HG03460 (cell line): ENCODE measurements at regions not wholly inside any gene's neighbourhood (a gene's known extent, or its start where the extent isn't known, plus 50 kb on each side); places are given as distances from the start of the nearest gene placed in this dataset.

Experiments used
- ATAC-seq: cut with Tn5 transposase; IDR thresholded peaks from one replicate; pipeline ENCODE4 v1.9.1; 2021; ENCODE audit not compliant: unreplicated experiment

DNA sequence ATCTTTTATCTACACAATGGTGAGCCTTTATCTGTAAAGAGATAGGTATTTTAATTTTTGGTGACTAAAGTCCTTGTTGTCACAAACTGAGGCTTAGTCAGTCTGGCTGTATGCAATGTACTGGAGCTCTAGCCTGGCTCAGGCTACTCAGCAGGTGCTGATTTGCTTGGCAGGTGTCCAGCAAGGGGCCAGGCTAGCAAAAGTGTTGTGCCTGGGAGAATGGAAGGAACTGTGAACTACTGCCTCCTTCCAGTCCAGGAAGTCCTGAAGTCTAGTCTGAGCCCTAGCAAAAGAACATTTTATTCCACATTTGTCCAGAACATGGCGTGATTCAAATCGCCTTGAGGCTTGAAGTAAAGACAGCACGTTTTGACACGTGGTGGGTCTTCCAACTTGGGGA lies 260.5 kb downstream of the CCDC85A start:
- ATAC-seq = no peak

DNA sequence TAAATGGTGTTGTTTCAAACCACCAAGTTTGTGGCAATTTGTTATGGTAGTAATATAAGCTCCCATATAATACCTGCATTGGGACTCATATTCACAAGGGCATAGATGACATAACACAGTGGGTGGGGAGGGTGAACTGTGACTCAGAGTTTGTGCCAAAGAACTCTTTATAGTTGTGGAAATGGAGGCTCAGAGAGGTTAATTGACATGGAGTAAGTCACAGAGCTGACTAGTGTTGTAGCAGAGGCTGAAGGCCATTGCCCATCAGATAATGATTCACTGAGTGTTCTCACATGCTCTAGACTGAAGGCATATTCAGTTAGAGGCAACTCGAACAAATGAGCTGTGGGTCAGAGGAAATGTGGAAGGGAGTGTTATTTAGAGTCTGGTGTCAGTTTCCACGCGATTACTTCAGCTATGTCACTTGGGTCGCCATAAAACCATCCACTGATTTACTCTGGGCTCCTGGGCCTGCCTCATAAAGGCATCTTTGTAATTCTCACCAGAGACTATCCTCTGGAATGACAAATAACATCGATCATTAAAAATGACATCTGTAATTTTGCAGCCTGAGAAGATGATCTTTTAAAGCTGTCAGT lies 264.7 kb downstream of the CCDC85A start:
- ATAC-seq = no peak

DNA sequence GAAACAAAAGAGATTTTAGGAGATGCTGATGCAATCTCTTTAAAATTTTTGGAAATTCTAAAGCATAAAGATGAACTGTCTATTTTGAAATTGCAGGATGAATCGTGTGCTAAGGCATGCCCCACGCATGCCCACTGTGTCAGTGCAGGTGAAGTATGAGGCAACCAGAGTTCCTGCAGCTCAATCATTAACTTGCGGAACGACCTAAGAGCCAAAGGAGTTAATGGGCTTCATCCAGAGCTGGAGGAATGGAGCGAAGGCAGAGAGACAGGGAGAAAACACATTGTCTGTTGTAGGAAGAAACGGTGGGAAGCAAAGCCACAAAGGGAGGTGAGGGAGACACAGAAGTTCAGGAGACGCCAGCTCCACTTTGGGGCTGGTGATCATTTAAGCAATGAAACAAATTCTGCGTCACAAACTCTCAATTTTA lies 265.2 kb downstream of the CCDC85A start:
- no peak for ATAC-seq

DNA sequence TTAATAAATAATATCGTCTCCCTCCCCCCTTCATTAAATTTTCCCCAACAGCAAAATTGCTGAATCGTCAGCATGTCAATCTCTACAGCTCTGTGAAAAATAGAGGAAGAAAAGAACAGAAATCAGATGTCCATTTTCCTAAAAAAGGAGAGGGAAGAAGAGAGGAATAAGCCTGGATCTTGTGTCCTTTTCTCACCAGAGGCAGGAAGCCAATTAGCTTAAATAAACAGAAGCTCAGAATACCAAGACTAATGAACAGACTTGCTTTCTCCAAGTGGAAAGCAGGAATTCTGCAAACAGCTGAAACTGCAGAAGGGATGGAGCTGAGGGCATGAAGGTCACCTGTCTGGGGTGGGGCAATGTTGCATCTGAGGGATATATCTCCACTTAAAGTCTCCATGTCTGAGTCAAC lies 265.7 kb downstream of the CCDC85A start:
- no peak for ATAC-seq

DNA sequence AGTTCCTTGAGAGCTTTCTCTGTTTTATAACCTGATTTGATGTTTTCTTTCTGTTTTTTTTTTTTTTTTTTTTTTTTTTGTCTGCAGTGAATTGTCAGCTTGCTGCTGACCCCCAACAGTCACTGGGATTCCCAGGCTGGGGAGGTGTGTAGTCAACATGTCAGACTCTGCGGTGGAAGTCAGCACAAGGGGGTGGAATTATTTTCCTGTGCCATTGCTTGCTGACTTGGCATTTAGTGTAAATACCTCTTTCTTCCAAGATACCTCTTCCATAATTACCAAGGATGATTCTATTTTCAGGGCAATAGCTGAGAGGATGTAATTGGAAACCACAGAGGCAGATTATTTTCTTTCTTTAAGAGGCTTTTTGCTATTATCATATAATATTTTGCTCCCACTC lies 266.3 kb downstream of the CCDC85A start:
- ATAC-seq = no peak

DNA sequence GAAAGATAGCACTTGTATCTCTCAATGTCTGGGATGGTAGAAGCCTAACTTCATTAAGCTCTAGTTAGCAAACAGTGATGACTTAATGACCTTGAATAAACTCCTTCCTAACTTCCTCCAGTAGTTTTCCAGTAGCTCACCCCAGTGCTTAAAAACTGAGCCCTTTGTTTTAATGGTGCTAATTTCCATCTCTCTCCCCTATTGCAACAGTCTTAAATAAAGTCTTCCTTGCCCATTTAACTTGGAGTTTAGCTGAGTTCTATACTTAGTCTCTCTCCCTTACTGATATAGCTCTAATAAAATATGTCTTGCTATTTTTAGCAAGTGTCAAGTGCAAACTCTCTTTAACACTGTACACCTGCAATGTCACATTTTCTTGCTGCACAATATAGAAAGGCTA lies 267.0 kb downstream of the CCDC85A start:
- no peak for ATAC-seq

DNA sequence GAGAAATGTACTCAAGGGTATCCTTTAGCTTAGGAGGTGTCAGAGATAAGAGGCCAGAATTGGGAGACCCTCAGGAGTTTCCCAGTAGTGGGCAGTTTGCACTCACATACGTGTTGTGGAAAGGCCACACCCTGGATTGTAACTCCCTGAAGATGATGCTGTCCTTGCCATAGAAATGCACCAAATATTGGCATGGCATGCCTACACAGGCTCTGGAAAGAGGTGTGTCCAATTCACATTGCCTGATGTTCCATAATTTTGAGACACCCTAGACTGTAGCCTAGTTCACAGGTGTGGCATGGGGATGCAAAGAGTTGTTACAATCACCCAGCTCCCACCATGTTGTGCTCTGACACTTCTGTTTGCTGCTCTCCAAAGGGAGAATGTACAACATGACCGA lies 271.9 kb downstream of the CCDC85A start:
- no peak for ATAC-seq

DNA sequence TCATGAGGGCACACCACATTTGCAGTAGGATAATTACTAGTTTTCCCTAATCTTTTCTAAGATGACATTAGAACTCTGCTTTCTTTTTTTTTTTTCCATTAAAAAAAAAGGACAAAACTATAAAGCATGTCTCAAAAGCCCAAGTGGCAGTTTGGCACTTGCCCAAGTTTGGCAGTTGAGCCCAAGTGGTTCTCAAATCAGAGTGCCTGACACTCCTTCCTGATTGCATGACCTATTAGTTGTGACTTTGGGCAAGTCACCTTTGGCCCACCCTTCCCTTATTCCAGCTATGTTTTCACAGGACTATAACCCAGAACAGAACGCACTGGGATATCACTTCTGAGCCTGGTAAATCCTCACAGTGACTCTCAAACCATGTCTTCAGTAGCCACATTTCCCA lies 273.0 kb downstream of the CCDC85A start:
- no peak for ATAC-seq

DNA sequence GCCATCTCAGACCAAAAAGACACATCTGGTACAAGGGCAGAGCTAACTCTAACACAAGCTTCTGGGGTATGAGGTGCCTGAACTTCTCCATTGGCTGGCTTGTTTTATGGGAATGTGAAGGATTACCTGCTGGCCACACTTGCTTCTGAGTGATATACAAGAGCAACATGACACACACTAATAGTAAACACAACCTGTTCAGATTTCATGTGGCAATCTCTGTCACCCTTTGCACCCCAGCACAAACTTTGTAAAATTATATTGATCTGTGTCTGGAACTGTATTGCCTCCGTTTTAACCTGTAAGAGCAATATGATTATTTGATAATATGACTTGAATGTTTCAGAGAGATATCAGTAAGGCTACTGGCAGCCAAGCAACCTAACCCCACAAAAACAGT lies 276.7 kb downstream of the CCDC85A start:
- ATAC-seq = no peak

DNA sequence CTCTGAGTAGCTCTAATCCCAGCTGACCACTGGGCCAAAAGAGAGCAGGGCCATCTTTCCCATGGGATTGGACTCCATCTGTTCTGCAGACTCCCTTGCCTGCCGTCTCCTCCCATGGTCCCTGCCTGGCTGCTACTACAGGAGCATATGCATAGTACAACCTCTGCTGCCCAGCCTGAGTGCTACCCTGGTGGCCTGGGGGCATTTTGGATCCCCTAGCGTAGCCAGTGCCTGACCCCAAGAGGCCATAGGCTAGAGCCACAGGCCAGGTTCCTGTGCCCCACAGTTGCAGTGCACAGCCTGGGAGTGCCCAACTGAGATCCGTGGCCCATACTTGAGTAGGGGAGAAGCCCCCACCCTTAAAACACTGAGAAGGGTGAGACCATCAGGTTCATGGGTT lies 280.3 kb downstream of the CCDC85A start:
- ATAC-seq = no peak

DNA sequence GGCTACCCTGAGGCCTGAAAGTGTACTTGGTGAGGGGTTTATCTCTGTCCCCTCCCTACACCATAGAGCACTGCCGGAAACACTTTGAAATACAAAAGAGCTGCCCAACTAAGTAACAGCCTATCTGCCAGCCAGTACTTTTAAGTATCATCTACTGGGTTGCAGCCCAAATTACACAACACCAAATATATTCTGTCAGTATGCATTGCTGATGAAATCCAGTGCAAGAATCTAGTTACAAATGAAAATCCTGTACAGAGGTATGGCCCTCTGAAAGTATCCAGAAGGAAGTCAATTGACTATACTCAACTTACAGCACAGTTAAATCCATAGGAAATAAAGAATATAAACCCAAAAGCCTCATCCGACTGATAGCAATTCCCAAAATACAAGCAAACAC lies 280.8 kb downstream of the CCDC85A start:
- no peak for ATAC-seq

DNA sequence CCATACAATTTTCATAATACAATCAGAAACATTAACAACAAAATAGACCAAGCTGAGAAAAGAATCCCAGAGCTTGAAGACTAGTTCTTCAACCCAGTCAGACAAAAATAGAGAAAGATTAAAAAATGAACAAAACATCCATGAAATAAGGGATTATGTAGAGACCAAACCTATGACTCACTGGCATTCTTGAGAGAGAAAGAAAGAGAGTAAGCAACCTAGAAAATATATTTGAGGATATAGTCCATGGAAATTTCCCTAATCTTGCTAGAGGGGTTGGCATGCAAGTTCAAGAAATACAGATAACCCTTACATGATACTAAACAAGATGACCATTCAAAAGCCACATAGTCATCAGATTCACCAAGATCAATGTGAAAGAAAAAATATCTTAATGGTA lies 281.7 kb downstream of the CCDC85A start:
- ATAC-seq = no peak

DNA sequence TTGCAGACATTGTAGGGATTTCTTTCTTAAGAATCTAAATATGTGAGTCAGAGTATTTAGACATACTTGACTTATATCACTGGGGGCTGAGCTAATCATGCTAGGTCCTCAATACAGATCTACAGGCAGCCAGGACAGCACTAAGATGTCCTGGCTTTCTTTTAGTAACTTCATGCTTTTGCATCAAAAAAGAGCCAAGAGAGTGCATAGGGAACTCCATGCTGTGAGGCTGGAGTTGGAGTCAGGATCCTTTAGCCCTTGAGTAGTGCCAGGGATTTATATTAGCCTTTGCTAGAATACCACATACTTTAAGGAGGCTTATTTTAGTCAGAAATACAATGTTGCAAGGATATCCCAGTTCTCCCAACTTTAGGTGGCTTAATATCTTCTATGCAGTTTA lies 289.7 kb downstream of the CCDC85A start:
- ATAC-seq = no peak

DNA sequence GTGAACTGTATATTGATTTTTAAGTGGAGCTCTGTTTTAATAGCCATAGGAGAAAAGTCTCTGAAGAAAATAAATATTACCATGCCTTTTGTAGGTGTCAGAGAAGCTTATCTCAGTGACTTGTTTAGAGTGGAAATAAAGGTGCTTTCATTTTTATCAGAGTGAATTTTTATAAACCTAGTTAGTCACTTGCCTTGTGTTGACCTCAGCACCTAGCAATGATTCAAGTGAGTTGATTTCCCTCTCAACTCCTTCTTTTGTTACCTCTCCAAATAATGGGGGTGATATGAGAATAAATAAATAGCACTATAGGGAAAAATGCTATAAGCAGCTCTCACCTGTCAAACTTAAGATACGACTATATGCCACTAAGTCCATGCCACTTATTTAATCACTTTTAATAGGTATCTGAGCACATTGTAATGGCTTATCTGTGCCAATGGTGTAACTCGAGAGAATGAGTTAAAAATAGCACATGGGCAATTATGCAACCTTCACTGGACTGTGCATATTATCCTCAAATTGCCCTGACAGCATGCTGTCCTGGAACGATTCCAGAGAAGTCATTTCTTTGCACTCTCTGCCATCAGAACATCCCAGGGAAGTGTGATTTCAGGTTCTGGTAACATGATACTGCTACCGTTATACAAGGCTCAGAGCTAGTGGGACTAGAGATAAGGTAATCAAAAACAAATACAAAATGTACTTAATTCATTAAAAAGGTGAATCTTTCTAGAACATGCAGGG lies 290.8 kb downstream of the CCDC85A start:
- no peak for ATAC-seq

DNA sequence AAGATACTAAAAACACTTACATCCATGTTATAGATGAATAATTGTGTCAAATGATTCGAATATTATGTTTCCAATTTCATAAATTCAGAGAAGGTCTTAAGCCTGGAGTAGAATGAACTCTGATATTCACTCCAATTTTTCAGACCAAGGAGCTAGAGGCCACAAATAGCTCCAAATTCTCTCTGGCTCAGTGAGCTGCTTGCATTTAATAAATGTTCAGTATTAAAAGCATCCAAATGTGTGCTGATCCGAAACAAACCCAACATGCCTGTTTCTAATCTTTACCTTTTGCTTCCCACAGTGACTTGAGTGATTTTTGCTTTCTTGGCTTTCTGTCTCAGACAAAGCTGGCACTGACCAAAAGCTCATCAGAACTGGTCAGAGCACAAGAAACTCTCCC lies 291.4 kb downstream of the CCDC85A start:
- no peak for ATAC-seq

DNA sequence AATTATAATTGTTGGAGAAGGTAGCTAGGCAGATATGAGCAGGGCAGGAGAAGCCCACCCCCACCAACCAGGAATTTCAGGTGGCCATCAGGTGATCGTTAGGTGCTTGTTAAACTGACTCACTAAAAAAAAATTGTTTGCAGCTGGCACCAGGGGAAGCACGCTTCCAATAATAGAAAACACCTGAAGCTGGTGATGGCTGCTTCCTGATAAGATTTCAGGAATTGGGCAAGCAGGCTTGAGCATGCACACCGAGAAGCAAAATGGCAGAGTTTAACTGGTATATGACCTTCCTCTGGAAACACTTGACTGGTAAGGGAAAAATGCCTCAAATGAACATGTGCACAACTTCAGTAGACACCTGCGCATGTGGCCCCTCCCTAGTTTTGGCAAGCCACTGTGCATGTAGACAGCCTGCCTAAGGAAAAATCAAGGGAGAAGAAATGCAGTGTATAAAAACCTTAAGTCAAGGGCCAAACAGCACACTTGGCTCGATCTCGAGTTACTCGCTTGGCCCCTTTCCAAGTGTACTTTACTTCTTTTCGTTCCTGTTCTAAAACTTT lies 292.8 kb downstream of the CCDC85A start:
- no peak for ATAC-seq

DNA sequence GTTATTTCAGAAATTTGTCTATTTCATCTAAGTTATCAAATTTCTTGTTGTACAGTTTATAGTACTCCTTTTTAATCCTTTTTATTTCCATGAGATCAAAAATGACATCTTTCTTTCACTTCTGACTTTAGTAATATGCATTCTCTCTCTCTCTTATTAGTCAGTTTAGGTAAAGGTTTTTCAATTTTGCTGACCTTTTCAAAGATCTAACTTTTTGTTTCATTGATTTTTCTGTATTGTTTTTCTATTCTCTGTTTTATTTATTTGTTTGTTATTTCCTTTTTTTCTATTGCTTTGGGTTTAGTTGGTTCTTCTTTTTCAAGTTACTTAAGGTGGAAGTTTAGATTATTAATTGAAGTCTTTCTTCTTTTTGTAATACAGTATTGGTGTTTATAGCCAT lies 294.2 kb downstream of the CCDC85A start:
- ATAC-seq = no peak

DNA sequence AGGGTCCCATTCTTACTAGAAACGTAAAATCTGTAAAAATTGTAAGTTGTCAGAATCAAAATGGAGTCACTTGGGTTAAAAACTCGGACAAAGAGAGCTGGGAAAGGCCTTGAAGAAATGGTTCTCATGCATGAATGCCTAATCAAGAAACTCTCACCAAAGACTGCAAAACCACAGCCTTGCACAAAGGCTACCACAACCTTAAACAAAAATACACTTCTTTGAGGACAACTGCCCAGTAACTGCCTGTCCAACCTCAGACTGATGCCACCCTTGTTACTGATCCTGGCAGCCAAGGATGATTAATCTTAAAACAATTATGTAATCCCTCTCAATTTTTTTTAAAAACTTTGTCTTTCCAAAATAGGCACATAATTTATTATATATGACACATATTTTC lies 299.3 kb downstream of the CCDC85A start:
- no peak for ATAC-seq

DNA sequence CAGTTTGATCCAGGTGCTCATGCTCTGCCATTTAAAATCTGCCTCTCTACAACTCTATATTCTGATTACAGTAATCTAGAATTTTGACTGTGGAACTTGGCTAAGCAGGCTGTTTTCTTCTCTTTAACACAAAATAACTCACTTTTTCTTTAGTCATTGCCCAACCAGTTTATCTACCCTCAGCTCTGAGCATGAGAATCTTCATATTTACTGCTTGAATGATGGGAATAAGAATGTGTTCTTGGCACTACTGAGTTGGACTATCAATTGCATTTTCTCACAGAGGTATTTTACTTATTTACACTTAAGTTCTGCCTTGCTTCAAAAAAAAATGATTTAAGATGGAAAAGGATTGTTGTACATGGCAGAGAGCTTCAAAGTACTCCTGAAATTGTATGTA lies 301.1 kb downstream of the CCDC85A start:
- no peak for ATAC-seq

DNA sequence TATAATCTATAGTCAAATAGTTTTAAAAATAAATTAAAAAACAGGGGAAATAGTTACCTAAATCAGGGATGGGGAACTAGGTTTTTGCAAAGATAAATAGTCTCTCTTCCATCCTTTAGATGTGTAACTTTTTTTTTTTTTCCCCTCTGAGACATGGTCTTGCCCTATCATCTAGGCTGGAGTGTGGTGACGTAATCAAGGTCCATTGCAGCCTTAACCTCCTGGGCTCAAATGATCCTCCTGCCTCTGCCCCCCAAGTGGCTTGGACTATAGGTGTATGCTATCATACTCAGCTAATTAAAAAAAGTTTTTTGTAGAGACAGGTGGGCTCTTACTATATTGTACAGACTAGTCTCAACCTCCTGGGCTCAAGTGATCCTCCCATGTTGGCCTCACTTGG lies 316.5 kb downstream of the CCDC85A start:
- ATAC-seq = no peak

DNA sequence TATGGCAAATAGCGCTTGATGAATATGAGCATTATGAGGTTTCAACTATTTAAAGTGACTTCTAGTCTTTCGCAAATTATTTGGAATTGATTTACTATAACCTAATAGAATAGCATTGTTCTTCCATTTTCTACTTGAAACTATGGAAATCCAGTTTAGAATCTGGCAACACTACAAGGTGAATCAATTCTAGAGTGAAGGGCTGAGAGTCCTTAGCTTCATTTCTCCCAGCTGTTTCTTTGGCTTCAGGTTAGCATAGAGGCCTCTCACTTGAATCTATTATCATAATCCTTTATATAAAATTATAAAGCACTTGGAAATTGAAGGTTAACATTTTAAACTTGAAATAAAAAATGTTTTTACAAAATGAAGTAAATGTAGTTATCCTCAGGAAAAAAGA lies 318.8 kb downstream of the CCDC85A start:
- no peak for ATAC-seq

DNA sequence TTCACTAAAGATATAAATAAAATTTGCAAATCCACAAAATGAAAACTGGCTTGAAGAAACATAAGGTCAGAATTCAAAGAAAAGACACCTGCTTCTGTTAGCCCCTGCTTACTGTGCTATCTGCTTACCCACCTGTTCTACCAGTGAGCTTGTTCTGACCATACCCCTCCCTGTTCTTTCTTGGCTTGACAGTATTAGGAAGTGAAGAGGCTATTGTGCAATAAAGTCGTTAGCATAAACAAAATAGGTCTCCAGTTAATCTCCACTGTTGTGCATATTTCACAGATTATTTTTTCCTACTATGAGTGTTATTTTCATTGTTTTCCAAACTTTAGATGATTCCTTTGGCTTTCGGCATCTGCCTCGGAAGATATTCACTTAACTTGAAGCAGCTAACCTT lies 322.1 kb downstream of the CCDC85A start:
- ATAC-seq = no peak

DNA sequence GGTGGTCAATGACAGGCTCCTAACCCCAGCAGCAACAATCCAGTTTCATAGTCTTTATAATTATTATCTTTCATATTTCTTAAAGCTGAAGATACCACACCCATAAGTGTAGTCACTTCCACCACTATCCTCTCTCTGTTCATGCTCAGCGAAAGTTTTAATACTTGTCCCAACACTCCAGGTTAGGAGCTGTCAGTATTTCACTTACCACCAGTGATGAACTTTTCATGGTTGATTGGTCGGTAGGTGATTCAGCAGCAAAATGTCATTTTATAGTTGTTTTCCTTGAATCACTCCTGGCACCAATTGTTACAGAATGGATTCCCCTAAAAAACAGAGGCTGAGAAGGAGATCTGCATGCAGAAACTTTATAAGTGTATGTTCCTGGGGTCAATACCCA lies 324.9 kb downstream of the CCDC85A start:
- ATAC-seq = no peak
